ENCODE measurements at regions not wholly inside any gene's neighbourhood (a gene's known extent, or its start where the extent isn't known, plus 50 kb on each side); places are given as distances from the start of the nearest gene placed in this dataset.

GRCh38 chr7:47711776-47712175 lies 129.9 kb upstream of the TNS3 start:
- TF ChIP-seq, protein P1, sequence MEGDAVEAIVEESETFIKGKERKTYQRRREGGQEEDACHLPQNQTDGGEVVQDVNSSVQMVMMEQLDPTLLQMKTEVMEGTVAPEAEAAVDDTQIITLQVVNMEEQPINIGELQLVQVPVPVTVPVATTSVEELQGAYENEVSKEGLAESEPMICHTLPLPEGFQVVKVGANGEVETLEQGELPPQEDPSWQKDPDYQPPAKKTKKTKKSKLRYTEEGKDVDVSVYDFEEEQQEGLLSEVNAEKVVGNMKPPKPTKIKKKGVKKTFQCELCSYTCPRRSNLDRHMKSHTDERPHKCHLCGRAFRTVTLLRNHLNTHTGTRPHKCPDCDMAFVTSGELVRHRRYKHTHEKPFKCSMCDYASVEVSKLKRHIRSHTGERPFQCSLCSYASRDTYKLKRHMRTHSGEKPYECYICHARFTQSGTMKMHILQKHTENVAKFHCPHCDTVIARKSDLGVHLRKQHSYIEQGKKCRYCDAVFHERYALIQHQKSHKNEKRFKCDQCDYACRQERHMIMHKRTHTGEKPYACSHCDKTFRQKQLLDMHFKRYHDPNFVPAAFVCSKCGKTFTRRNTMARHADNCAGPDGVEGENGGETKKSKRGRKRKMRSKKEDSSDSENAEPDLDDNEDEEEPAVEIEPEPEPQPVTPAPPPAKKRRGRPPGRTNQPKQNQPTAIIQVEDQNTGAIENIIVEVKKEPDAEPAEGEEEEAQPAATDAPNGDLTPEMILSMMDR (IDR thresholded peaks at IDR 0.05) = no peak
- no peak for TF ChIP-seq EZH2 (IDR thresholded peaks at IDR 0.05; ENCODE audit: borderline replicate concordance, insufficient read depth, low read depth, low read length, poor library complexity, severe bottlenecking)
